HG03520 (cell line): ENCODE measurements at regions not wholly inside any gene's neighbourhood (a gene's known extent, or its start where the extent isn't known, plus 50 kb on each side); places are given as distances from the start of the nearest gene placed in this dataset.

Experiments
- ATAC-seq: cut with Tn5 transposase; IDR thresholded peaks from one replicate; pipeline ENCODE4 v1.9.1; 2021; ENCODE audit warnings: mild to moderate bottlenecking, moderate library complexity; ENCODE audit not compliant: unreplicated experiment

DNA sequence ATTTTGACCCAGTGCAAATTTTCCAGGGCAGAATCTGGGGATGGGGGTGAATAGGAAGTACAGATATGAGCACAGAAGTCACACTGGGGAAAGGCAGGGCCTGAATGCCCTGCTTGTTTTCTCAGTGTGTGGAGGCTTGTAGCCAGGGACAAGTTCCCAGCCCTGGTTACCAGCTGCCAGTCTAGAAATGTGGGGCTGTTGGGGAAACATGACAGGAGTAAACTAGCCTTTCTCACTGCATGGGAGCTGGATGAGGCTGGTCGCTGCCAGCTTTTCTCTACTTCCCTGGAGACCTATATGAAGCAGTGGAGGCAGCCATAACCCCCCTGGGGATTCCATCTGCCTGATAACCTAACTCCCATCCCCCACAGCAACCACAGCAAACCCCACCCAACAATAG lies 2267.7 kb downstream of the PCDH9 start:
- ATAC-seq, result no peak

DNA sequence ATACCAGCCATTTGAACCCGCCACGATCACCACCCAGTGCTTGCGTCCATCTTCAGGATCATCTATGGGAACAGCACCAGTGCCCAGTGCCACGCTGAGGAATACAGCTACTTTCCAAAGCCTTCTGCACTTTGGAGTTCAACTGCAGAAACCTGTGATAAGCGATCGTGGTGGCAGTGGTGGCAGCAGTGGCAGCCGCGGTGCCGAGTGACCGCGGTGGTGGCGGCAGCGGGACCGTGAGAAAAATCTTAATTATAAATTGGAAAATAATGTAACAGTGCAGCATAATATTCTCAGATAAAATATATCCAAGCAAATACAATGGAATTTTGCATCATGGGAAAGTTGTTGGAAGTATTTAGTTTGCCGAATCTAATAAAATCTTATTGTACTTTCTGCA lies 2270.9 kb downstream of the PCDH9 start:
- no peak for ATAC-seq

DNA sequence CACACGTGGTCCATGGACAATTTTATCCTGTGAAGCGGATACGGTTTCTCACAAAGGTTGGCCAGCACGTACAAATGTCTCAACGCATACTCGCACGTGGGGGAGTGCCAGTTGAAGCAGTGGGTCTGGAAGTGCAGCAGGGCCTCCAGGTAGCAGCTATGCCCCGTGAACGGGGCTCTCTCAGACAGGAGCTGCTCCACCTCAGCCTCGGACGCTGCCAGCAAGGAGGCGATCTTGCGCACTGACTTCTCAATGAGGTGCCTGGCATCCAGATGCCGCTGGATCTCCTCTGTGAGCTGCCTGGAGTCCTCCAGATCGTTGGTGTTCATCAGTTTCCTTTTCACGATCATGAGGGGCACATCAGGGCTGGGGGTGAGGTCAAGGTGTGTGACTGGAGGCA lies 2272.0 kb downstream of the PCDH9 start:
- no peak for ATAC-seq

DNA sequence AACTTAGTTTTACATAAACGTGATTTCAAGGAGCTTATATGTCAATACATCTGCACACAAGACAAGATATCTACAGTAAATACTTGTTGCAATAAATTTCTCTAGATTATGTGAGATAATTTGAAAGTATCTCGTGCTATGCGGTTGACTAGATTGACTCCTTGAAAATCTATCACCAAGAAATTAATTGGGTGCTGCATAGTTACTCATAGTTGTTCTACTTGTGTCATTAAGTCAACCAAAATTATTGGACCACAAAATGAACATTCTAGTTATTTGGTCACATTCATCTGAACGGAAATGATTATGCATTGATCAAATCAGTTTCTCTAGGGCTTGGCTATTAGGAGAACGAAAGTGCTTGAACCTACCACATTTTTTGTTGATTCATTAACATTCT lies 2291.5 kb downstream of the PCDH9 start:
- ATAC-seq, result no peak

DNA sequence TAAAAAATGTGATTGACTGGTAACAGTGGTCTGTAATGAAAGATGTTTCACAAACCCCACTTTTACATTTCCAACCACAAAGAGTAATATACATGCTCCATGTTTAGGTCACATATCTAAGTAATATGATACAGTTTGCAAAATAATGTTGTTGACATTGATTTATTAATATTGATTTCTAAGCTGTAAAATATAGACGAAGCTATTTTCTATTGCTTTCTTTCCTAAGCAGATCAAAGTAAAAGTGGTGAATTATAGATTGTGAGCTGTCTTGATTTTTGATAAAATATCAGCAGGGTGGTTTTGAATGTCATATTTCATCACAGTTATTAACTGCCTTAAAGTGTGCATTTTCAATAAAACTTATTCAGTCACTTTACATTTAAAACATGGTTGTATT lies 2292.8 kb downstream of the PCDH9 start:
- no peak for ATAC-seq

DNA sequence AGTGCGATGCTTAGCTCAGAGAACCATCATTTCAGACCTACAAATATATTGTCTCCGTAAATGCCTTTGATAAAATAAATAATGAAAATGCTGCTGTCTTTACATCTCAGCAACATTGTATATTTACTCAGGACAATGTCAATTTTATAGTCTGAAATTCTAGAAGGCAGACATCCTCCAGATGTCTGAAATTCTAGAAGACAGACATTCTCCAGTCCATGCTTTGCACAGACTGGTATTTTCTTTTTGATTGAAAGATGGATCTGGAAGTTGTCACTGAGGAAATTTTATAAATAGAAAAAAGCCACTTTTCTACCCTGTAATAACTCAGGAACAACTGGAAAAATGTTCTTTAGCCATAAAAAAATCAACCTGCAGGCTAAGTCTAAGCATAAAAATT lies 2293.3 kb downstream of the PCDH9 start:
- ATAC-seq, result no peak

DNA sequence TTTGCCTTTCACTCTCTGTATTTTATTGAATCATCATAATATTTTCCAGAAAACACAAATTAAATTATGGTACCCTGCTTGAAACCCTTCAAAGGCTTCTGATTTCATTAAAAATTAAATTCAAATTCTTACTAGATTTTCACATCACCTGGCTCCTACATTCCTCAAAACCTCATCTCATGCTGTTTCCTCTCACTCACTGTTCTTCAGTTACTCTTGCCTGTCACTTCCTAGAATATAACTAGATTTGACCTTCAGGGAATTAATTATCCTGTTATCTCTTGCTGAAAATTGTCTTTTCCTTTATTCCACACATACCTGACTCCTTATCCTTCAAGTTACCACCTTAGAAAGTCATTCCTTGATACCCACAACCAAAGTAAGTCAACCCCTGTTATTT lies 2294.7 kb downstream of the PCDH9 start:
- ATAC-seq, result no peak

DNA sequence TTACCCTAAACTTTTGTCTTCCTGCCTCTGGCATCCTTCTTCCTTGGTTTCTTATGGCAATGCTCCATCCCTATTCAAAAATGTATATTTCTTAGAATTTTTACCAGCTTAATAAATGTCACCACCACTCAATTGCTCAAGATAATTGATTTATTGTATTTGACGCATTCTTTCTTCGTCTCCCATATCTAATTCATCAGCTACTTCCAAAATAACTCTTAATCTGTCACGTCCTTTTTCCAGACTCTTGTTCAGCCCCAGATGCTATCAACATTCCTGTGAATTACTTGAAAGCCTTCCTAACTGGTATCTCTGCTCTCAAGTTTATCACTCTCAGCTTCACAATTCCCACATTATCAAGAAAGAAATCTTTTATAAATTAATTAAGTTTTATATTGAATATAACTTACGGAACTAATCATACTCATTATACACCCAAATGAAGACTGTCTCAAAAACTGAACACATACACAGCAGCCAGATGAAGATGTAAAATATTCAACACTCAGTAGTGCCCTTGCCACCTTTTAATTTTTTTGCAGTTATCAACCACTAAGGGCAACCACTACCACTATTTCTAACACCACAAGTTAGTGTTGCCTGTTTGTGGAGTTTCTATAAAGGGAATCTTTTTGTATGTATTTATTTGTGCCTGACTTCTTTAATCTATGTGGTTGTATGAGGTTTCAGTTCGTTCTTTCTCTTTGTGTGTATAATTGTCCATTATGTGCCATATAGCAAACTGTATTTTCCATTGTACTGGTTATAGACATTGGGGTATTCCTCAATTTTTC lies 2295.4 kb downstream of the PCDH9 start:
- no peak for ATAC-seq

DNA sequence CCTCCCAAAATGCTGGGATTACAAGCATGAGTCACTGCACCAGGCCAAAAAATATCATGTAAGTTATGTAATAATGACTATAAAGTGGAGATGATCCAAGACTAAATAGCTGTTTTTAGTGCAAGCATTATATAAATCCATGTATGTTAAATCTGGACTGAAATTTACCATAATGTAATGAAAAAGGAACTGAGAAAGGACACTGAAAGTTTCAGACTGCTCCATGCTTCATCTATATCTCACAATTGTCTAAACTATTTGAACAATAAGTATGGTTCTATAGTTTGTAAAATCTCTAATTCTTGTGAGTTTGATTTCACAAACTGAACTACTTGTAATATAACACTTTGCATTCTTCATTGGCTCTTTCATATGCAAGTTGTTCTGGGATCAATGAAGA lies 2299.5 kb downstream of the PCDH9 start:
- ATAC-seq, result no peak

DNA sequence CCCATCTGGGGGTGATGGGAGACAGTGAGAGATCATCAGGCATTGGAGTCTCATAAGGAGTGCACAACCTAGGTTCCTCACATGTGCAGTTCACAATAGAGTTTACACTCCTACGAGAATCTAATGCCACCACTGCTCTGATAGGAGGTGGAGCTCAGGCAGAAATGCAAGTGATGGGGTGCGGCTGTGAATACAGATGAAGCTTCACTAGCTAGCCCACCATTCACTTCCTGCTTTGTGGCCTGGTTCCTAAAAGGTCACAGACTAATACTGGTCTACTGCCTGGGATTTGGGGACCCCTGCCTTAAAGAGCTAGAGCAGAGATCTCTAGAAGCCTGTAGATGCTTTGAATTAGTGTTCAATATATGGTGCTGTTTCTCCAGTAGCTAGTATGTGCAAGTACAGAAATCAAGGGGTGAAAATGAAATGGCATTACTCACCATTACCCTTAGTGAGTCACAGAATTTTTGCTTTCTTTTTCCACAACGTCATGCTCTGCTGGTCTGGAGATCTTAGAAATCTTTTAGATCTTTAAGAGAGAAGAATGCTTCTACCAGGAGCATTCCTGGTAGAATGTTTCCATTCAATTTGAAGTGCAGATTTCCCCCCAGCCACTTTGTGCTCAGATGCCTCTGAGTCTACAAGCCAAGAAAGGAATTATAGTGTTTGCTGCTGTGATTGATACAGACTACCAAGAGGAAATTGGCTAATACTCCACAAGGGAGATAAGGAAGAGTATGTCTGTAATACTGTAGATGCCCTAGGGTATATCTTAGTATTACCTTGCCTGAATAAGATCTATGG lies 2301.2 kb downstream of the PCDH9 start:
- ATAC-seq, result no peak

DNA sequence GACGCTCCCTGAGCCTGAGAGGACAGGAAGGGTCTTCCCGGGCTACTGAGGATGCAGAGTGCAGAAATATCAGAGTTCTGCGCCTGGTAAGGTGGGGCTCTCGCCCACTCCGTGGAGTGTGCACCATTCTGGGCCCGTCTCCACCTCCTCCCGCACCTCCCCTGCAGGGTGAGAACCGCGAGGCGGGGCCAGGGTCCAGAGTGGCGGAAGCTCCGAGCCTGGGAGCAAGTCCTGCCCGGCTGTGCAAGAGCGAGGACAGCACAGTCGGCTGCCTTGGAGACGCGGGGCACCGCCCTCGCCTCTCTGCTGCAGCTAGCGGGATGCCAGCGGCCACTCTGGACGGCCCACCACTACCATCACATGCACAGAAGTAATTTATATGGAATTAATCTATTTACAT lies 2304.4 kb downstream of the PCDH9 start:
- ATAC-seq, result no peak

DNA sequence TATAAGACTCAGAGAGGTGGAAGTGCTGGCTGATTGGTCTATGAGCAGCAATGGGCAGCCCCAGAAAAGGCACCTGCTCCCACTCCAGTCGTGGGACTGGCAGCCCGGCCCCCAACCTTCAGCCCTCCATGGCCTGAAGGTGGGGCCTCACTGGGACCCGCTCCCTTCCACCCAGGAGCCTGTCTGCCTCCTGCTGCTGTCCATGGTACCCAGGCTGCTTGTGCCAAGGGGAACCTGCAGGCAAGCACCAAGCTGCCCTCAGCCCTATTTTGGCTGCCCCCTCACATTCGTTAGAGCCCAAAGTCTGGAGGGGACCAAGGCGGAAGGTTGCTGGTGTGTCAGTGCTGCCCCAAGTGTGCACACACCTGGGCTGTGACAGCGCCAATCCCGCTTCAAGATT lies 2304.9 kb downstream of the PCDH9 start:
- no peak for ATAC-seq

DNA sequence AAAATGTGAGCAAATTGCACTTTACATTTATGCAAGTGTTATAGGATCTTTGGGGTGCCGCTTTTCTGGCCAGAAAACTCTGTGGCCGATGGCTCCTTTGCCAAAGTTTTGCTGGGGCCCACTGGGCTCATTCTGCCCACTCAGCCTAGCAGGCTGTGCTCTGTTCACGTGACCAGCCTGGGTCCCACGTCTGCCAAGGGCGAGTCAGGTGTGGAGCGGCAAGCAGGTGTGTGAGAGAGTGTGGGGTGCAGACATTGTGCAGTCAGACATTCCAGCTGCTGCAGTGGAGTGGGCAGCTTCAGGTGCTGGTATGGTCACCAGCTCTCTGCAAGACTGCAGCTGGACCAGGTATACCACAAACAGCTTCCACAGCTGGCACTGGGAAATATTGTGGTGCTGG lies 2305.7 kb downstream of the PCDH9 start:
- no peak for ATAC-seq

DNA sequence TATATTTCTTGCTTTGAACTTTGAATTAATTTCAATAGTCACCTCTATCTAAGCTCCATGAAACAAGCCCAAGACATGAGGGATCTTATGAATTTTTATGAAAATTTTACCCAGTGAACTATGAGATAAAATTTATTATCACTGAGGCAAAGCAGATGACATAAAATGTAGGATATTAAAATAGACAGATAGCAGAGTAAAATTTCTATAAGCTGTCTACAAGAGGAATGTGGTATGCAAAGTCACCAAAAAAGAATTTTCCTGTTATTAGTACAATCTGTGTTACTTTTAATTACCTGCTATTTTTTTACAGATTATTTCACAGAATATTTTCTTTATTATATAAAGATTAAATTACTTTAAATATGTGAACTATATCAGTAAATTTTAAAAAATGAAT lies 2312.6 kb downstream of the PCDH9 start:
- ATAC-seq, result no peak

DNA sequence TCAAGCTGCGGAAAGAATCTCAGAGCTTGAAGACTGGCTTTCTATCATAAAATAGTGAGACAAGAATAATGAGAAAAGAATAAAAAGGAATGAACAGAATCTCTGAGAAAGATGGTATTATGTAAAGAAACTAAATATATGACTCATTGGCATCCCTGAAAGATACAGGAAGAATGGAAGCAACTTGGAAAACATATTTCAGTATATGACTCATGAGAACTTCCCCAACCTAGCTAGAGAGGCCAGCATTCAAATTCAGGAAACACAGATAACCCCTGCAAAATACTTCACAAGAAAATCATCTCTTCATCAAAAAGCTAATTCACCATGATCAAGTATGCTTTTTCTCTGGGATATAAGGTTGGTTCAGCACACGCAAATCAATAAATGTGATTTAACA lies 2318.0 kb downstream of the PCDH9 start:
- no peak for ATAC-seq

DNA sequence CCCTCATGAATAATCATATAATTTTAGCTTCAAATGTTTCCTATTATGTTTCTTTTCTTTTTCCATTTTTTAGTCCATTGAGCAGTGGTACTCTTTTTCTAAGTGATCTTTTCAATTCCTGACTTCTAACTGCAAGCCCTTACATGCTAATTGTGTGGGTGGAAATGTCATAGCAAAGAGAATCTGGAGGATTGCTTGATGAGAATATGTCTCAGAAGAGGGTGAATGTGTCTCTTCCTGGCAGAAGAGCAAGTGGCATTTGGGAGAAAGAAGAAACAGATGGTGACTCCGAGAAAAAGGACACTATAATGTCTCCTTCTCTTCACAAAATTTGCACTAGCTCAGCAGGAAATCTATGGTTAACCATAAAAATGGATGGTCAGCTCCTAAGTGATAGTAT lies 2320.0 kb downstream of the PCDH9 start:
- no peak for ATAC-seq

DNA sequence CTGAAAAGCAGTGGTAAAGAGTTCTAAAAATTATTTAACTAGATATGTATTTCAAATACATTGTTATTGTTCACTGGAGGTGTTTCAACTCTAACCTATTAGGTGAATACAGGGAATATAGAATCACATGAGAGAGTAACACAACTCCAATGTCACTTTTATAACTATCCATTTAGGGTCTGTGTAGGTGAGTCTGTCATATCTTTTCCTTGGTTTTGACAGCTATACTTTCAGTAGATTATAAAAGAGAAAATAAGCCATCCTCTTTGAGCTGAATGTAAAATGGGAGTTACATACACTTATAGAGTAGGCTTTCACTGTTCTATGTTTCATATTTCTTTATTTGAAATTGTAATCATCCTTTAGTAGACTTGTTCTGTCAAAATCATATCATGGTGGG lies 2321.0 kb downstream of the PCDH9 start:
- no peak for ATAC-seq

DNA sequence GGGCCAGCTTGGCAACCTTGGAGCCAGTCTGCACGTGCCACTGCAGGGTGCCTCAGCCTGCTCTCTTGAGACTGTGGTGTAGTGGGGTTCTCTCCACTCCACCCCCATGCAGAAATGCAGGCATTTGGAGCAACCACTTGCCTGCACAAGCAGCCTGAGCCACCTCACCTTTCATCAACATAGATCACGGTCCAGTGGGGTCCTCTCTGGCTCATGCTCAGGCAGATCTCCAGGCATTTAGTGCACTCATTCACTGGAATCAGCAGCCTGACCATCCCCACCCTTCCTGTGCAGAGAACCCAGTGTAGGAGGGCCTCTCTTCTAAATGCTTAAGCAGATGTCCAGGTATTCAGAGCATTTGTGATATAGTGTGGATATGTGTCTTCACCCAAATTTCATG lies 2330.1 kb downstream of the PCDH9 start:
- ATAC-seq, result no peak

DNA sequence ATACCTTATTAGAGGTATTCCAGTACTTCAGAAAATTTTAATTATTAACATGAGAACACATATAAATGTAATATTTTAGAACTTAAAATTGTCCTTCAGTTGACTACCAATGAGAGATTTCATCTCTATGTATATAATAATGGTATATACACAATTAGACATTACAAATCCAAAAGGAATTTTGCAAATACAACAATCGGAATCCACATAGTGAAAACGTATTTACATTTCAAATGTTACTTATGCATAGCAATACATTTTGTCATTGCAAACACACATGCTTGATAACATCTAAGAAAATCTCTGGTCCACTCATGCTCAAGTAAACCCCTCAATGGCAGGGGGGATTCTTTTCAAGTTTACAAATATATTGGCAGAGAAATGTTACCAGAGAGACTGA lies 2345.2 kb downstream of the PCDH9 start:
- ATAC-seq, result no peak

DNA sequence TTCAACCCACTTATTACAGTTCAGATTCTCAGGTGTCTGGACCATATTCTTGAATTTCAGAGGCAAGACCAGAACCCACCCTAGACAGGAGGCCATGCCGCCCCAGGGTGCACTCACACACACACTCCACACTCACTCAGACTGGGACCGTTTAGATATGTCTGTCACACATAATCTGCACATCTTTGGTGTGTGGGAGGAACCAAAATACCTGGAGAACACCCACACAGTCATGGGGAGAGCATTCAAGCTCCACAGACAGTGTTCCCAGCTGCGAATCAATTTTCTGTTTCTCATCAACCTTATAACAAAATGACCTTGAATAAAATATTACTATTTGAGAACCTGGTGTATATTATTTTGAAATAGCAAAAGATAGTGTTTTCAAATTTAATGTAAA lies 2353.0 kb downstream of the PCDH9 start:
- no peak for ATAC-seq

DNA sequence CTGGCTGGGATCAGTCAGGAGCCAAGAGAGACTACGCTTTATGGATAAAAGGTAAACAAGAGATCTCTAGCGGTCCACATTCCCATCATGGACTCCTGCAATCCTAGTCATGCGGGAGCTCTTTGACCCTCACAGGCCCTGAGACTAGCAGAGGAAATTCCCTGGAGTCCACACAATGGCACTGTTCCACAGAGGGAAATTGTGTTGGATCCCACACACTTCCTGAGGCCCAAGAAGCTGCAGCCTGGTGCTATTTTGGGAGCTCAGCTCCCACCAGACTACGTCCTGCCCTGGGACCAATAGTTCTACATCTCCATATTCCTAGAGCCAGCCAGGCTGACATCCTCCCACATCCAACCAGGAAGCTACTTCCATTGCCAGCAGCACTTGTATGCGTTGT lies 2358.4 kb downstream of the PCDH9 start:
- no peak for ATAC-seq

DNA sequence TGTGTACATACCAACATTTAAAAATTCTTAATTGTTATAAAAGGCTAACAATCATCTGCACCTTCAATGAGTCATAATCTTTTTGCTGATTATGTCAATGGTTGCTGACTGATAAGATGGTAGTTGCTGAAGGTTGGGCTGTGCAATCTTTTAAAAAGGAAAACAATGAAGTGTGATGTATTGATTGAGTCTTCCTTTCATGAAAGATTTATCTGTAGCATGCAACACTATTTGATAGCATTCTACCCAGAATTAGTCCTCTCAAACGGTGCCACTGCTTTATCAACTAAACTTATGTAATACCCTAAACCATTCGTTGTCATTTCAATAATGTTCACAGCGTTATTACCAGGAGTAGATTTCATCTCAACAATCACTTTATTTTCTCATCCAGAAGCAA lies 2360.6 kb downstream of the PCDH9 start:
- ATAC-seq, result no peak

DNA sequence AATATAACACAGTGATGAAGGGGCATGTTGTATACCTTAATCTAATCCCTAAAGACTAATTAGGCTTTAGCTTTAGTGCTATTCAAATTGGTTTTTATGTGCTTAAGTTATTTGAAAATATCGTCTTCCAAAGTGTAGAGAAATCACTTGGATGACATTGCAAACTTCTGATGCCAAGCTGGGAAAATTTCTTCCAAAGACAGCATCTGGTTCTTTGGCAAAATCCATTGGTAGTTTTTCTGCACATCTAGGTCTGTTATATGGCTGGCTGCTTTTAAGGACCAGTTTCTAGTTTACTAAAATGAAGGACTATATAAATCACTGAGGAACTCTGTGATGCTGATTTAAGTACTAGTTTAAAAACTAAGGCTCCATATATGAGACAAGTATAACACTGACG lies 2362.3 kb downstream of the PCDH9 start:
- ATAC-seq, result no peak
